IMR-90 (cell line): ENCODE measurements at regions not wholly inside any gene's neighbourhood (a gene's known extent, or its start where the extent isn't known, plus 50 kb on each side); places are given as distances from the start of the nearest gene placed in this dataset.

Experiments
- ATAC-seq: fragments of 200-7000 bp; cut with Tn5 transposase; 2 replicates; pipeline ENCODE4 v1.9.1; 2020; ENCODE audit warnings: low read depth, mild to moderate bottlenecking, moderate library complexity
- BruUV-seq: library from RNA; stranded (reverse); fragments of 400-500 nt; replicated peaks from 2 replicates; lab custom pipeline; 2021; lab: Mats Ljungman, UMichigan
- CTCF ChIA-PET: fragments of 300-600 bp; formaldehyde crosslinking; extraction: SDS; loops from one replicate; lab custom pipeline; 2021; ENCODE audit warnings: antibody characterized with exemption; lab: Yijun Ruan, JAX
- POLR2A ChIA-PET: fragments of 300-600 bp; sonication (Branson Sonifier 250); formaldehyde crosslinking; loops from one replicate; lab custom pipeline; 2022; ENCODE audit warnings: antibody characterized with exemption; ENCODE audit not compliant: unreplicated experiment; lab: Charles Lee
- DNase-seq: peaks from one replicate; pipeline ENCODE4 v3.0.0; 2013
- H2AFZ ChIP-seq: replicated peaks from 2 replicates; pipeline ENCODE3; 2013; ENCODE audit warnings: low read length, mild to moderate bottlenecking; ENCODE audit not compliant: poor library complexity
- H2AK5ac ChIP-seq: 2 replicates; pipeline ENCODE4 v1.6.1; 2013; ENCODE audit warnings: low read depth, low read length, inconsistent platforms
- H2AK9ac ChIP-seq: replicated peaks from 2 replicates; pipeline ENCODE3; 2013; ENCODE audit warnings: mild to moderate bottlenecking, low read depth, low read length, moderate library complexity; ENCODE audit not compliant: poor library complexity
- H2BK120ac ChIP-seq: 2 replicates; pipeline ENCODE4 v1.6.1; 2013; ENCODE audit warnings: low read depth, low read length, inconsistent platforms
- H2BK15ac ChIP-seq: 3 replicates; pipeline ENCODE4 v1.6.1; 2013; ENCODE audit warnings: low read depth, low read length, inconsistent platforms
- H2BK20ac ChIP-seq: 2 replicates; pipeline ENCODE4 v1.6.1; 2013; ENCODE audit warnings: low read depth, mild to moderate bottlenecking, inconsistent platforms, low read length, moderate library complexity
- H2BK5ac ChIP-seq: 2 replicates; pipeline ENCODE4 v1.6.1; 2013; ENCODE audit warnings: mild to moderate bottlenecking, low read depth, low read length, inconsistent platforms; ENCODE audit not compliant: poor library complexity, severe bottlenecking
- H3K14ac ChIP-seq: replicated peaks from 2 replicates; pipeline ENCODE4 v1.6.1; 2013; ENCODE audit warnings: low read depth, low read length, inconsistent platforms
- H3K18ac ChIP-seq: 2 replicates; pipeline ENCODE4 v1.6.1; 2013; ENCODE audit warnings: low read depth, low read length, control low read depth
- H3K23ac ChIP-seq: 2 replicates; pipeline ENCODE4 v1.6.1; 2013; ENCODE audit warnings: low read depth, low read length, inconsistent platforms
- H3K27ac ChIP-seq: 2 replicates; pipeline ENCODE4 v1.5.1; 2013; ENCODE audit warnings: mild to moderate bottlenecking, control low read depth, low read length; ENCODE audit not compliant: insufficient read depth
- H3K27me3 ChIP-seq: 2 replicates; pipeline ENCODE4 v1.6.1; 2013; ENCODE audit warnings: low read length; ENCODE audit not compliant: control insufficient read depth, insufficient read depth
- H3K36me3 ChIP-seq: 2 replicates; pipeline ENCODE4 v1.6.1; 2013; ENCODE audit warnings: low read length, mixed read lengths; ENCODE audit not compliant: control insufficient read depth, insufficient read depth
- H3K4ac ChIP-seq: 2 replicates; pipeline ENCODE4 v1.6.1; 2013; ENCODE audit warnings: low read depth, low read length, inconsistent platforms
- H3K4me1 ChIP-seq: 2 replicates; pipeline ENCODE4 v1.6.1; 2013; ENCODE audit warnings: low read length, mixed read lengths; ENCODE audit not compliant: control insufficient read depth, insufficient read depth
- H3K4me2 ChIP-seq: 2 replicates; pipeline ENCODE4 v1.6.1; 2013; ENCODE audit warnings: low read depth, mild to moderate bottlenecking, control low read depth, low read length, moderate library complexity
- H3K4me3 ChIP-seq: 2 replicates; pipeline ENCODE4 v1.5.1; 2013; ENCODE audit warnings: low read depth, mild to moderate bottlenecking, control low read depth, low read length, moderate library complexity; ENCODE audit not compliant: insufficient read depth
- H3K56ac ChIP-seq: 2 replicates; pipeline ENCODE4 v1.6.1; 2013; ENCODE audit warnings: low read length, inconsistent platforms; ENCODE audit not compliant: insufficient read depth; ENCODE audit errors: extremely low read depth
- H3K79me1 ChIP-seq, 2 experiments: 2 replicates each; pipeline ENCODE4 v1.6.1; 2013; ENCODE audit warnings: low read length in 2 of 2, inconsistent platforms in 1 of 2, low read depth in 1 of 2
- H3K9ac ChIP-seq: 2 replicates; pipeline ENCODE4 v1.6.1; 2013; ENCODE audit warnings: low read depth, low read length, control low read depth
- H3K9me1 ChIP-seq: 2 replicates; pipeline ENCODE4 v1.6.1; 2013; ENCODE audit warnings: low read length, inconsistent platforms; ENCODE audit not compliant: insufficient read depth
- H3K9me3 ChIP-seq: 2 replicates; pipeline ENCODE4 v1.6.1; 2013; ENCODE audit warnings: low read length; ENCODE audit not compliant: control insufficient read depth, insufficient read depth
- H4K20me1 ChIP-seq: 2 replicates; pipeline ENCODE4 v1.6.1; 2013; ENCODE audit warnings: low read length, inconsistent platforms; ENCODE audit not compliant: insufficient read depth
- H4K5ac ChIP-seq: 2 replicates; pipeline ENCODE4 v1.6.1; 2013; ENCODE audit warnings: mild to moderate bottlenecking, low read depth, low read length, control low read depth
- H4K8ac ChIP-seq, 2 experiments: 2 replicates each; pipeline ENCODE4 v1.6.1; 2013; ENCODE audit warnings: low read depth in 2 of 2, low read length in 2 of 2, control low read depth in 1 of 2, inconsistent platforms in 1 of 2
- H4K91ac ChIP-seq: 2 replicates; pipeline ENCODE4 v1.6.1; 2013; ENCODE audit warnings: low read depth, low read length, inconsistent platforms; ENCODE audit not compliant: insufficient read depth
- BHLHE40 ChIP-seq: fragments of 150-350 bp; IDR thresholded peaks from 2 replicates; pipeline ENCODE4 v1.6.1; 2016; ENCODE audit warnings: mild to moderate bottlenecking, low read depth, low read length
- CEBPB ChIP-seq: IDR thresholded peaks from 2 replicates; pipeline ENCODE4 v1.6.1; 2012; ENCODE audit warnings: low read depth, low read length, improper control_type of control experiment
- CHD1 ChIP-seq: IDR thresholded peaks from 2 replicates; pipeline ENCODE4 v1.6.1; 2012; ENCODE audit warnings: low read depth, low read length, improper control_type of control experiment
- FOS ChIP-seq: fragments of 150-350 bp; IDR thresholded peaks from 2 replicates; pipeline ENCODE4 v1.6.1; 2016; ENCODE audit warnings: low read depth, low read length
- MAFK ChIP-seq: IDR thresholded peaks from 2 replicates; pipeline ENCODE4 v1.6.1; 2012; ENCODE audit warnings: low read depth, low read length, improper control_type of control experiment
- MAZ ChIP-seq: IDR thresholded peaks from 2 replicates; pipeline ENCODE4 v1.6.1; 2012; ENCODE audit warnings: low read depth, mild to moderate bottlenecking, low read length, improper control_type of control experiment, moderate library complexity, borderline replicate concordance
- MXI1 ChIP-seq: IDR thresholded peaks from 2 replicates; pipeline ENCODE4 v1.6.1; 2012; ENCODE audit warnings: low read depth, mild to moderate bottlenecking, low read length, moderate library complexity, borderline replicate concordance
- RCOR1 ChIP-seq: IDR thresholded peaks from 2 replicates; pipeline ENCODE4 v1.6.1; 2012; ENCODE audit warnings: mild to moderate bottlenecking, low read length, improper control_type of control experiment; ENCODE audit not compliant: insufficient replicate concordance
- RFX5 ChIP-seq: IDR thresholded peaks from 2 replicates; pipeline ENCODE4 v1.8.0; 2012; ENCODE audit warnings: low read depth, mild to moderate bottlenecking, low read length, moderate library complexity
- SMC3 ChIP-seq: fragments of 150-350 bp; IDR thresholded peaks from 2 replicates; pipeline ENCODE4 v1.6.1; 2016; ENCODE audit warnings: low read depth, mild to moderate bottlenecking, antibody characterized with exemption, low read length, moderate library complexity
- WGBS, 2 experiments: methylation state at CpG; one replicate each; pipeline versions ENCODE4 v1.1.5 to v1.1.7; 2013; ENCODE audit warnings: missing lambda C conversion rate in 2 of 2; ENCODE audit not compliant: insufficient read length in 1 of 2; ENCODE audit errors: extremely low coverage in 2 of 2; 5-methylcytosine and 5-hydroxymethylcytosine counted together
- dilution Hi-C: fragments of 300-500 bp; cut with HindIII; formaldehyde crosslinking; loops from one replicate; pipeline ENCODE4 v1.14.3; 2018; ENCODE audit warnings: low sequenced_read_pairs; ENCODE audit not compliant: unreplicated experiment
- in situ Hi-C: fragments of 300-500 bp; cut with MboI; formaldehyde crosslinking; loops from 3 replicates; pipeline ENCODE4 v1.14.3; 2019; ENCODE audit warnings: low sequenced_read_pairs, inconsistent platforms, mixed read lengths
- intact Hi-C: fragments of 100-400 bp; cut with micrococcal nuclease; formaldehyde crosslinking; loops from 2 replicates; pipeline ENCODE4 v1.10.0; 2022
- TF ChIP-seq, protein P1 (sequence below): conservative IDR thresholded peaks from 2 replicates; pipeline ENCODE4 v1.5.1; 2012; ENCODE audit warnings: mild to moderate bottlenecking, low read depth, low read length, improper control_type of control experiment
- TF ChIP-seq, protein P2 (sequence below): fragments of 150-350 bp; IDR thresholded peaks from 2 replicates; pipeline ENCODE4 v1.6.1; 2016; ENCODE audit warnings: low read depth, mild to moderate bottlenecking, low read length, moderate library complexity, borderline replicate concordance

DNA sequence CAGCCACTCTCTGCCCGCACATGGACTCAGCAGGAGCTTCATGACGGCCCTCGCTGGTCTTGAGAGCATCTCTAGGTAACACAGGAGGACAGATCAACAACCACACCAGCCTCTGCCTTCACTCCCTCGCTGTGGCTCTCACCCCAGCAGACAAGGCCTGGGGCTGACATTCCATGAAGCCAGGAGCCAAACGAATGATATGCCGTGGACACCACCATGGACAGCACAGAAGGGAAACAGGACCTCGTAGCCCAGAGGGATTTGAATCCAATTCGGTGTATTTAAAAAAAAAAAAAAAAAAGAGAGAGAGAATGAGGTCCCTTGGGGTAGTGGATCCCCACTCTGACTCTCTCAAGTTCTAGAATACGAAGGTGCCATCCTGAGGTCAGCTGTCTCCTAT lies 385.5 kb downstream of the SHANK2 start:
- H4K8ac ChIP-seq: no peak overlapping the region
- H3K4me3 ChIP-seq: no peak overlapping the region
- no peak overlapping the region for H4K5ac ChIP-seq
- H2BK20ac ChIP-seq: no peak overlapping the region
- no peak overlapping the region for H3K14ac ChIP-seq
- peaks cover 2% of the 10 kb centered on the region; the same call in 1 of the 2 replicates for H3K9me3 ChIP-seq
- TF ChIP-seq, protein P1, sequence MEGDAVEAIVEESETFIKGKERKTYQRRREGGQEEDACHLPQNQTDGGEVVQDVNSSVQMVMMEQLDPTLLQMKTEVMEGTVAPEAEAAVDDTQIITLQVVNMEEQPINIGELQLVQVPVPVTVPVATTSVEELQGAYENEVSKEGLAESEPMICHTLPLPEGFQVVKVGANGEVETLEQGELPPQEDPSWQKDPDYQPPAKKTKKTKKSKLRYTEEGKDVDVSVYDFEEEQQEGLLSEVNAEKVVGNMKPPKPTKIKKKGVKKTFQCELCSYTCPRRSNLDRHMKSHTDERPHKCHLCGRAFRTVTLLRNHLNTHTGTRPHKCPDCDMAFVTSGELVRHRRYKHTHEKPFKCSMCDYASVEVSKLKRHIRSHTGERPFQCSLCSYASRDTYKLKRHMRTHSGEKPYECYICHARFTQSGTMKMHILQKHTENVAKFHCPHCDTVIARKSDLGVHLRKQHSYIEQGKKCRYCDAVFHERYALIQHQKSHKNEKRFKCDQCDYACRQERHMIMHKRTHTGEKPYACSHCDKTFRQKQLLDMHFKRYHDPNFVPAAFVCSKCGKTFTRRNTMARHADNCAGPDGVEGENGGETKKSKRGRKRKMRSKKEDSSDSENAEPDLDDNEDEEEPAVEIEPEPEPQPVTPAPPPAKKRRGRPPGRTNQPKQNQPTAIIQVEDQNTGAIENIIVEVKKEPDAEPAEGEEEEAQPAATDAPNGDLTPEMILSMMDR: no peak
- TF ChIP-seq, protein P2, sequence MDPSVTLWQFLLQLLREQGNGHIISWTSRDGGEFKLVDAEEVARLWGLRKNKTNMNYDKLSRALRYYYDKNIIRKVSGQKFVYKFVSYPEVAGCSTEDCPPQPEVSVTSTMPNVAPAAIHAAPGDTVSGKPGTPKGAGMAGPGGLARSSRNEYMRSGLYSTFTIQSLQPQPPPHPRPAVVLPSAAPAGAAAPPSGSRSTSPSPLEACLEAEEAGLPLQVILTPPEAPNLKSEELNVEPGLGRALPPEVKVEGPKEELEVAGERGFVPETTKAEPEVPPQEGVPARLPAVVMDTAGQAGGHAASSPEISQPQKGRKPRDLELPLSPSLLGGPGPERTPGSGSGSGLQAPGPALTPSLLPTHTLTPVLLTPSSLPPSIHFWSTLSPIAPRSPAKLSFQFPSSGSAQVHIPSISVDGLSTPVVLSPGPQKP: no peak
- no peak for TF ChIP-seq MAZ
- no peak for TF ChIP-seq FOS
- TF ChIP-seq CEBPB: no peak
- no peak for TF ChIP-seq RCOR1
- no peak for TF ChIP-seq MXI1
- TF ChIP-seq SMC3: no peak
- TF ChIP-seq CHD1: no peak
- TF ChIP-seq RFX5: no peak
- TF ChIP-seq MAFK: no peak
- no peak for TF ChIP-seq BHLHE40
- H4K20me1 ChIP-seq: peaks cover 4% of the 10 kb centered on the region
- no peak overlapping the region for H2BK120ac ChIP-seq
- H3K36me3 ChIP-seq: no peaks in the 10 kb centered on the region
- no peak overlapping the region for H3K27ac ChIP-seq
- no peak overlapping the region for H2BK5ac ChIP-seq
- no peaks in the 10 kb centered on the region for H3K9me1 ChIP-seq
- H3K27me3 ChIP-seq: no peaks in the 10 kb centered on the region; the same call in 1 of the 2 replicates
- no peak overlapping the region; the same call in 1 of the 2 replicates for H3K56ac ChIP-seq
- BruUV-seq: no TSS peak
- no peak overlapping the region for H2AK5ac ChIP-seq
- POLR2A ChIA-PET: no interaction called here
- H2AK9ac ChIP-seq: no peak overlapping the region
- H3K23ac ChIP-seq: no peak overlapping the region
- intact Hi-C loops: no loop called here
- 51% methylated on average over 3 of the region's 9 CpGs; no CpG with 5 or more reads in 1 of the 2 experiments for WGBS, 2 experiments
- no peaks in the 10 kb centered on the region for H3K4me1 ChIP-seq
- H3K4me2 ChIP-seq: no peak overlapping the region
- in situ Hi-C loops: no loop called here
- no peak overlapping the region for H2AFZ ChIP-seq
- no peak overlapping the region for H3K4ac ChIP-seq
- DNase-seq: no peak
- ATAC-seq: no peak
- no peaks in the 10 kb centered on the region for H3K79me1 ChIP-seq
- CTCF ChIA-PET: no interaction called here
- no peak overlapping the region for H3K18ac ChIP-seq
- no peak overlapping the region for H2BK15ac ChIP-seq
- dilution Hi-C loops: no loop called here
- H4K91ac ChIP-seq: no peak overlapping the region
- H3K9ac ChIP-seq: no peak overlapping the region
